NCI-H1092 treated with DMSO at 0.1 percent for 48 hours (cell line): ENCODE measurements at regions not wholly inside any gene's neighbourhood (a gene's known extent, or its start where the extent isn't known, plus 50 kb on each side); places are given as distances from the start of the nearest gene placed in this dataset.
A peak's percentile ranks its signal among the peaks of the same experiment; 100 is the strongest.

Experiments used
- DNase-seq: peaks from one replicate; lab custom pipeline; 2025; lab: John Stamatoyannopoulos, UW

DNA sequence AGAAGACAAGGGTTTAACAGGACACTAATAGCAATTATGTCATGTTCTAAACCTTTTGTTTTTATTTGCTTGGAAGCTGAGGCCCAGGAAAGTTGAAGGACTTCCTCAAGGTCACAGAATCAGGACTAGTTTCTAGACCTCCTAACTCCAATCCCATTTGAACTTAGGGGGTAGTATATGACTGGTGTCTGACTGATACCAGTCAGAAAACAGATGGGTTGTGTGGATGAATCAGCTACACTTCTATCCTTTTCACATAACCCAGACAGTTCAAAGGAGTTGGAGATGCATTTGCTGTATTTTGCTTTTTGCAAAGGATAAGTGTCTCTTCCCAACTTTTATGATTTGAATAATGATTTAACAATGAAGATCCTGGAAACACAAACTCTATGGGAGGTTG lies 322.5 kb downstream of the HLX start:
- DNase-seq, result no peak

DNA sequence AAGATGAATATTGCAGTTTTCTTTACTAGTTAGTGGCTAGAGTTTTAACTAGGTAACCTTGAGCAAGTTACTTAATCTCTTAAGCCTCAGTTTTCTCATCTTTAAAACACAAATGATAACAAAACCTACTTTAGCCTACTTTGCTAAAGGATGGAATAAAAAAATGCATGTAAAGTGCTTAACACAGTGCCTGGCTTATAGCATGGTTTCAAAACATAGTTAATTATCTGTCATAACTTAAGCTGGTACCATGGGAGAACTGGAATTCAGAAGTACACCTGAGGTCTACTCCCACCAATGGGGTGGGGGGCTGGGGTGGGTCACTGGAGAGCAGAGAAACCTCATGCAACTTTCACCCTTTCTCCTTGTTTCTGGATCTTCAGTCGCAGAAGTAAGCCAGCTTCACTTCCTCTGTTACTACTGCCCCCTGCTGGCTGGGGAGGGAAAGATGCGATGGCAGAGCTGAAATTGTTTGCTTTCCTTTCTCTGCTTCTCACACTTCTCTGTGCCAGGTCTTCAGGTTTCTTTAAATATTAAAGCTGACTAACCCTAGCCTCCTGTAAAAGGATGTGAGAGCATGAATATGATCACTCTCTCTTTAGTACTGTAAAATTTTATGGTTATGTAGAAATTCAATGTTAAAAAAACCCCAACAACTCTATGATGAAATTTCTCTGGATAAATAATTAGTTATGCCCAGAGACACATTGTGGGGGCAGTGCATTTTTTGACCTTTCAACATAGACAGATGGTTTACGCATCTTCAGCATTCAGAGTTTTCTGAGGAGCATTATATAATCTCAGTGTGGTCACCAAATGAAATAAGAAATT lies 324.2 kb downstream of the HLX start:
- peak; percentile 65 for DNase-seq

DNA sequence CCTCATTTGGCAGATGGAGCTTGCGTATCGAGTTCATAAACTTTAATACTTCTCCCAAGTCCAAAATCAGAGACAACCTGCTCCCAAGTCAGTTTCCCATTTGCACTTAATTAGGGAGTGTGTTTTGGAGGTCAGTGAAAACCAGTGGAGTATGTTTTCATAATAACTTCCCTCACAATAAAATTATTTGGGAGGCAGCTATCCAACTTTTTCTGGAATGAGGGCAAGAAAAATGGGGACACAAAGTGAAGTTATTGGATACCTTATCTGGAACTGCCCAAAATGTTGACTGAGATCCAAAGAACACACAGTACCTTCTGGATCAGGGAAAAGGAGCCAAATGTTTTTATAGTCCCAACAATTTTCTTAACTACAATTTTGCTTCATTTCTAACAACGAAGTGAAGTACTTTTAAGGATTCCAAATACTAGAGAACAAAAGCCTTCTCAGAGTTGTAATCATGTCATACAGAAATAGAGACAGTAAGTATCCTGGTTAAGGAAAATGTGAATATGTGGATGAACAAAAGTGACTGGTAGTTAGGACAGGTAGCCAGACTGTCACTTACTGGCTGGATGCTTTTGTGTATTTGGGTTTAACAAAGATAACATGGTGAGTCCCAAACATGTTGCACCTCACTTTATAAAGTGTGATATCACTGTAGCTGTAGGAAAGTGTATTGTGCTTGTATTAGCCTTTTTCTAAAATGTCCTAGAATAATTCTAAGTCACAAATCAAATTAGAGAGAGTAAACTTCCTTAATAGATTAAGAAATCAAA lies 325.0 kb downstream of the HLX start:
- DNase-seq, result no peak

DNA sequence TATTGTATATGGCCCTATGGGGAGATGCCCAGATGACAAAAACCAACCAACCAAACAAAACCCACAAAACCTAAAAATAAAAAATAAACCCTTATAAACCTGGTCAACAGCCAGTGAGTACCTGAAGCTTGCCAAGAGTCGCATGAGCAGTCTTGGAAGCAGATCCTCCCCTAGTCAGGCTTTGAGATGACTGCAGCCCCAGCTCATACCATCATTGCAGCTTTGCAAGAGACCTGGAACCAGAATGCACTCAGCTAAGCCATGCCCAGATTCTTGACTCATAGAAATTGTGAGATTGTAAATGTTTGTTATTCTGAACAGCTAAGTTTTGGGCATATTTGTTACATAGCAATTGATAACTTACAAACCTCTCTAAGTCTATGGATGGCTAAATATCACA lies 326.8 kb downstream of the HLX start:
- DNase-seq, result no peak

DNA sequence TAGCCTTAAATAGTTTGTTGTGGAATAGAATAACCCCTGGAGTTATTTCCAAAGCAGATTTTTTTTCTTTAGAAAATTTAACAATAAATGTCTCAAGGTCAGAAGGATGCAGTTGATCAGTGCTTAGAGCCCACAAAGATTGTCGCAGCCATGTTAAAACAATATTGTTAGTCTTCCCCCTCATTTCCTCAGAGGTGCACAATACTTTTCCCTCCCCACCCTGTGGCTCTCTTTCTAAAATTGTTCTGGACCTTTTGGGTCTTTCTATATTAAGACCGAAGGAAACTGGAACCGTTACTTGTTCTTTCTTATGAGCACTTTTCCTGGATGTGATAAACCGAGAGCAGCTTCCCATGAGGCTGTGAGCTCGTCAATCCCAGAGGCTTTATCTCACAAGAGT lies 333.7 kb downstream of the HLX start:
- DNase-seq, result no peak

DNA sequence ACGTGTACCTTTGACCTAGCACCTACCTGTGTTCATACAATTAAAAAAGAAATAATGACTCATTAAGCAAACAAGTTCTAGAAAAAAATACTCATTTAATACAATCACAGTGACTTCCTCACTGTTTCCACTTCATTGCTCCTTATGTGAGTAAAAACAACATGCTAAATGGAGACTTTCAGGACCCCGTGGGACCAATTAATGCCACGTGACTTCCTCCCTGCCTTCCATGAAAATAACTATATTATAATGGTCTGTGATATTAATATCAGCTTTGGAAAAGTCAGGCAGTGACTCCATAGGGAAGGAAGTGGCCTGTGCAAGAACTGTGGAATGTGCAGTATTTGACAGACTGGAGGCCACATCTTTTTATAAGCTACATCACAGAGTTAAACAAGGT lies 337.8 kb downstream of the HLX start:
- no peak for DNase-seq

DNA sequence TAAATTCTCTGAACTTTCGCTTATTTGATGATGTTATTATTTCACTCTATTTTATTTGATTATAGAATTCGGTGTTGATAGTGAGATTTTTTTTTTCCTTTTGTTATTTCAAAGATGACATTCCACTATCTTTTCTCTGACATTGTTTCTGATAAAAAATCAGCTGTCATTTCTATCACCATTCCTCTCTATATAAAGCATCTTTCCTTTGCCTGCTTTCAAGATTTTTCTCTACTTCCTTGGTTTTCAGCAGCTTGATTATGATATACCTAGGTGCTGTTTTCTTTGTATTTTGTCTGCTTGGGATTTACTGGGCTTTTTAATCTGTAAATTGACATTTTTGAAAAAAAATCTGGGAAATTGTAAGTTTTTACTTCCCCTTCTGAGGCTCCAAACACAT lies 344.0 kb downstream of the HLX start:
- DNase-seq, result no peak

DNA sequence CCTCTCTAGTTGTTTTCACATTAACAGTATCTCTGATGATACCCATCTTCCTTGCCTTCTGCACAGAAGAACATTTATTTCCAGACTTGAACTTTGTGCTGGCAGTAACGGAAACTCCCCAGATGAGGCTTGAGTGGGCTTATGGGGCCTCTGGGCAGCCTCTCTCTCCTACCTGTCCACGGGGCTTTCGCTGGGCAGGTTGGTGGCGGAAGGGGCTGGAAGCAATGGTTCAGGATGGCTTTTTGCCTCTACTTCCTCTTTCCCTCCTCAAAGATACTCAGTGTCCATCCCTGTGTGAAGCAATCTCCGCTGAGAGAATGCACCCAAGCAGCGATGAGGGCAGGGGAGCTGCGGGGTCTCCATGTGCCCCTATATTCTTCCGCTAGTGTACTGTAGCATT lies 348.2 kb downstream of the HLX start:
- no peak for DNase-seq

DNA sequence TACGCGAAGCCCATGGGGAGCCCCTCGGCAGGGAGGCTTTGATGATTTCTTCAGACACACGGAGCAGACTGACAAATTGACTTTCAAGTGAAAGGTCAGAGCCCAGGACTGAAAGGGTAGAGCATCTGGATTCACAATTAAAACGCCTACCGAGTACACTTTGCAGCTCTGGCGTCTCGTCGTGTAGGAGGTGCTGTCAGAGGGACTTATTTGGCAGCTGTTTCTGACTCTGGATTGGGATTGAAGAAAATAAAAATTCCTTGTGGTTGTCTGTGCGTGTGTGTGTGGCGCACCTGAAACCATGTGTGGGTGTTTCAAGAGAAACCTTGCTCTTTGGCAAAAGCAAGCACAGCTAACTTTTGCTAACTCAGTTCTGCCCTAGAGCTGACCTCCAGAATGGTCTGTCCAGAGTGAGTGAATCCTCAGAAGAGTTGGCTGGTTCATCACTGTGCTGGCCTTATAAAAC lies 348.7 kb downstream of the HLX start:
- no peak for DNase-seq

DNA sequence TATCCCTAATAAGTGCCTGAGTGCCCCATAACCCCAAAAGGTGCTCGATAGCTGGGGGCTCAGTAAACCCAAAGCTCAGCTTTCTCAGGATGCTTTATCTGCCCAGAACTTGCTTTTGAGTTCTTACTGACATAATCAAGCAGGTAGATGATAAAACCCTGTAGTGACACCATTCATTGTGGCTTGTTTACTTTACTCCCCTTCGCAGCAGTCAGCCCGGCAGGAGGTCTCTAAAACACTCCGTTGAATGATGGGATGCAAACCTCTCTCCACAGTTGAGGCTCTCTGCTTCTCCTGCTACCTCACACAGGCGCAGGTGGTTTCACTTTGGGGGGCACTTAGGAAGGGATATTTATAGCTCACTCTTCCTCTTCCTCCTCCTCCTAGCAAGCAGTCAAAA lies 349.4 kb downstream of the HLX start:
- peak; percentile 73 for DNase-seq

DNA sequence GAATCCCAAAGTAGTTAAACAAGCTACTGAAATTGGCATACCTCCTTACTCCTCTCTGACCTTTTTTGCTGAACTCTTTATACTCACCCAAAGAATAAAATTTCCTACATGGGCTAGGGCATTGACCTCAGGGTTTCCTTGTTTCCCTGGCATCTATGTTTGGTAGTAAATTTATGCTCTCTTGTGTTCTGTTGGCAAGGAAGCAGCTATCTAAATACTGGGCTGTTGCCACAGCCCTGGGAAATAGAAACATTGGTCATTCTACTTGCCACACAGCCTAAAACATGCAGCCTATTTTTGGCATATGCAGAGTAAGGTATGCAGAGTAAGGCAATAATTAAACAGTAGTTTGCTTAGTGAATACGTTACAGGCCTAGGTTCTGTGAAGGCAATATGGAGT lies 351.4 kb downstream of the HLX start:
- peak; percentile 14 for DNase-seq

DNA sequence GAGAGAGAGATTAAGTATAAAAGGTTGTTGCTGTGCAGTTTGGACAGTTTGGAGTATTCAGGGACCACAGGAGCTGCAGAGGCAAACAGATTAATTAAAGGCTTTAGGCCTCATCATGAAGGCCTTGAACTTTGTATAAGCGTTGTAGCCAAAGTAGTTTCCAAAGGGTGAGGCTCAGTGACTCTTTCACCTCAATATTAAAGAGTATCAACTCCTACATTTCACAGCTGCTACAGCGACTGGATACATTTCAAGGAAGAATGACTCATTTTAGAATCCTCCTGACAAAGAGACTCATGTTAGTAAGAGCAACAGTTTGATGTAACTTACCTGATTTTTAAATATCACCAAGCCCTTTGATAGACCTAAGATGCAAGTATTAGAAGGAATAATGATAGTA lies 355.5 kb downstream of the HLX start:
- DNase-seq, result no peak

DNA sequence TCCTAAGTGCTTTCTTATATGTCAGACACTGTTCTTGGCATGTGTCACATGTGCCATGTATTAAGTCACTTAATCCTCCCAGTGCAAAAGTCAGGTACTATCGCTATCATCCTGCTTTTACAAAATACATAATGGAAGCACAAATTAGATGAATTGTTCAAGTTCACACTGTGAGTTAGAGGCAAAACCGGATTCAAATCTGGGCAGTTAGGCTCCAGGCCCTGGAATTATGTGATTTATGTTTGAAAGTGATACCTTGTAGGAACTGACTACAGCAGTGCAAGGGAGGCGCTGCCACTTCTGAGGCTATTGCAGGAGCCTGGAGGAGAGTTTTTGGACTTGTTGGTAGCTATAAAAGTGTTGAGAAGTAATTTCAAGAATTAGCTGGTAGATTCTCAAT lies 358.3 kb downstream of the HLX start:
- DNase-seq, result no peak

DNA sequence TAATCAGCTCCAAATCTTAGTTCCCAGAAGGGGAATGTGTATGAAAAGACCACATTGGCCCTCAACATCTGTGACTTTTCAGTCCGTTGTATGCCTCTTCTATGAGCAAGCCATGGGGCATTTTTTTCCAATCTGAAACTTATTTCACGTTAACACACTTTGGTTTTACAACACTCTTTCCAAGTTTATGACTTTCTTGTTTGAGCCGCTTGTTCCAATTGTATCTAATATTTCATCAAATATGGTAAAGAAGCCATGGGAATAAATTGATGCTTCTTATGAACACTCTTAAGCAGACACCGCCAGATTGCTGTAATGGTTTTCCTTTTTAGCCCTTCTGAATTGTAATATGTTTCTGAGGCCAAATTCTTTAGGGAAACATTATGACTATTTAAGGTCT lies 359.9 kb downstream of the HLX start:
- no peak for DNase-seq

DNA sequence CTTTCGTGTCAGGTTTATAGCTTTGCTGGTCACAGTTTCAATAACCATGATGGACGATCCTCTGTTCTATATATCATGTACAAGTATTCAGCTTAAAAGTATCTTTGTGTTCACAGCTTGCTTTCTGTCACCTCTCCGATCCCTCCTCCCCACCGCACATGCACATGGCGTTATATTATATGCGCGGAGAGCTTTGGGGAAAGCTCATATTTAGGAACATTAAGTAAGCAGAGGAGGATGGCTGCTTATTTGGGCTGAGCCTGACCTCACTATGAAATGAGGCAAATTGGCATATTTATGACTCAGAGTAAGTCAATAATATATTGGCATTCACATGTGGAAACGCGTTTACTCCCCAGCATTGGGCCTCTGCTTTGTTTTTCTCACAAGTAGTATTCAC lies 360.5 kb downstream of the HLX start:
- DNase-seq, result no peak

DNA sequence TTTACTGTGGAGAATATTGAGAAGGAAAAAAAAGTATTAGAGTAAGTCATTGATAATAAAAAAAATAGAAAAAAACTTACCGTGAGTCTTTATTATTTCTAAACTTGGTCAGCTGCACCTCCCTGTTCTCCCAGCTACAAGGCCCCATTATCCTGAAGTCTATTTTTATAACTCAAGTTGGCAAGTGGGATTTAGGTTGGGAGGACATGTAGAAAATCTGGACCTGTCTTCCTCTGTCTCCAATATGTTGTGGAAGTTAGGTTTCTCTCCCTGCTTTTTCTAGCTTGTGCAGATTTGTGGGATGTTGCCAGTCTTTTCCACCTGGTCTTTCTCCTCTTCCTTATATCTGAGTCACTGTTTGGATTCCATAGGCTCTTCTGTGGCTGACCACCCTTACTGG lies 361.4 kb downstream of the HLX start:
- no peak for DNase-seq

DNA sequence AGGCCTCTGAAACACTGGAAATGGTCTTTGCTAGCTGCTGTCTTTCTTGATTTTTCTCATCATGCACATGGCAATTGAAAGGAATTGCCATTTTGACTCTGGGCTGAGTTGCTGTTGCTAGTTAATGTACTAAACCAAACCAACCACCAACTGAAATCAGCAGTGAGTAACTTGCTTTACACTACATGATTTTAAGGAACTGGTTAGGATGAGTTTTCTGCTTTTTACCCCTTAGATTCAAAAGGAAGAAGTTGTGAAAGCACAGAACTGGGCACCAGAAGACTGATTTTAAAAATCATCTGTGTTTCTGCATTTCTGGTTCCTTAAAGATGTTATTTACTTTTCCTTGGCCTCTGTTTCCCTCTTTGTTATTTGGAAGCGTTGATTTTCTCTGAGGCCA lies 361.9 kb downstream of the HLX start:
- no peak for DNase-seq

DNA sequence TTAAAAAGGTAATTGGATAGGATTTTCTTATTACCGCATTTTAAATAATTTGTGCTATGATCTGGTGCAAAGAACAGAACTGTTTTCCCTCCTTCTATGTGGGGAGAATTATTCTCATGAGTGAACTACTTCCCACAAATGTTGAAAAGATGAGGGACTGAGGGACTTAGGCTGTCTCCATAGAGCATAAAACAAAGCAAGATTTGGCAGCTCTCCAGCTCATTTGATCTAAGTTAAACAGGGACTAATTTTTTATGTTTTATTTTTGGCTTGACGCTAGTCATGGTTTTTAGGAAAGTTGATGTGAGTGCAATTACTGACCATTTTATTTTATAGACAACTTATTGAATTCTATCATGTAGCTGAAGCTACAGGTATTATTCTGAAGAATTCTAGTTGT lies 362.3 kb downstream of the HLX start:
- no peak for DNase-seq

DNA sequence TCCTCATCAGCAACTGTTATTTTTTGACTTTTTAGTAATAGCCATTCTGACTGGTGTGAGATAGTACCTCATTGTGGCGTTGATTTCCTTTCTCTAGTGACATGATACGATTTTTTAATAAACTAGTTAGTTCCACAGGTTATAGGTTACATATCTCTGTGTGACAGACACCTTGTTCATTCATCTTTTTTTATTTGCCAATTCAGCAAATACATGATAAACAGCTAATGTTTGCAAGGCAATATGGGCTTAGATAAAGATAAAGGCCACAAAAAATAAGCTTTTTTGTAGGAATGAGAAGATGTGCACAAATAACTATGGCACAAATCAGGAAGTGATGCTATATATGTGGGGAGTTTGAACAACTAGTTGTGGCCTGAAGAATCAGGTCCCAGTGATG lies 366.8 kb downstream of the HLX start:
- no peak for DNase-seq

DNA sequence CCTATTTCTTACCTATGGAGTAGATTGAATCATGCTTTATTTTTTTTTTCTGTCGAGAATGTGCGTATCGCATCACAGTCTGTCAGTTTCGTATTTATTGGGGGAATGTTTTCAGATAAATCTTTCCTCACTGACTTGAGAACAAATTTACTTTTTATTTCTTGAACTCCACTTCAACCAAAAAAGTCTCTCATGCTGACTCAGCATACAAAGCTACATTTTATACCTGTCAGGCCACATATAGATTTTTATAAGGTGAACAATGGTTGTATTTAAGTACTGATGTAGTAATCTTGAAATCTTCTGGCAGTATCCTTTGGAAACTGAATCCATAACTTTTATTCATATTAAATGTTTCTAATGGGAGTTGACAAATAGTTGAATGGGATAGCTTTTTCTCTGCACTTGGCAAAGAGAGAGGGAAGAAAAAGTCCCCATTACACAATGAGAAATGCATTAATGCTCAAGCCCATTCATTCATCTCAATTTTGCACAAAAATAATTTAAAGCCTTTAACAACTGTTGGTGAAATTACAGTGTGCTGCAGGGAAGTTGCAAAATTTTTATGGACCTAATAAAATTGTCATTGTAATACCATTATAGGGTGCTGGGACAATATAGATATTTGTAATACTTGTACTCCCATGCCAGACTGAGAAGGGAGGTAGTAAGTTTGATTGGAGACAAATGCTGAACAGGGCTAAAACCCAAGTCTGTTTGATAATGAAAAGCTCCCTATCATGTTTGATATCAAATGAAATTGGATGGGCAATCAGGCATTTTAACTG lies 367.6 kb downstream of the HLX start:
- no peak for DNase-seq

DNA sequence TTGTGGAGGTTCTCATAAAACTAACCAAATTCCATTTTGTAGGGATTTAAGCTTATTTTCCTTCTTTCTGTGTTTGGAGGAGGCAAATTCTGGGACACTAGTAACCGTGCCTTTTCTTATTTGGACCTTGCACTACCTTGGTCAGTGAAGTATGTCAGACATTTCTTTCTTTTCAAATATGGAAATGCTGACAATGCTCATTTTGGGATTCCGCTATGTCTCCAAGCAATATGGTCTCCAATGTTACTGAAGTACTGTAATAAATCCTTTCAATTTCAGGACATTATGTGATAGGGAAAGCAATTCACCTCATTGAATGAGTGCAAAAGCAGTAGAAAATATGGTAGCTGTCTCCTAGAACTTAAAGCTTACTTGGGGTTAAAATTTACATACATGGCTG lies 372.3 kb downstream of the HLX start:
- no peak for DNase-seq

DNA sequence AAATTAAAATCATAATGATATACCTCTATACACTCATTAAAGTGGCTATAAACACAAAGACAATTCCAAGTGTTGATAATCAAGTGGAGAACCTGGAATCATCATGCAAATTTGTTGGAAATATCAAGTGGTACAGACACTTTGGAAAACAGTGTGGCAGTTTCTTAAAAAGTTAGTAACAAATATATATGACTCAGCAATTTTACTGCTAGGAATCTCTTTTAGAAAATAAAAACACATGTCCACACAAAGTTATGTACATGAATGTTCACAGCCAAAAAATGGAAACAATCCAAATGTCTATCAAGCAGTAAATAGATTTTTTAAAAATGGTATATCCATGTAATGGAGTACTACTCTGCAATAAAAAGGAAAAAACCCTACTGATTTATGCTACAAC lies 375.6 kb downstream of the HLX start:
- DNase-seq, result no peak

DNA sequence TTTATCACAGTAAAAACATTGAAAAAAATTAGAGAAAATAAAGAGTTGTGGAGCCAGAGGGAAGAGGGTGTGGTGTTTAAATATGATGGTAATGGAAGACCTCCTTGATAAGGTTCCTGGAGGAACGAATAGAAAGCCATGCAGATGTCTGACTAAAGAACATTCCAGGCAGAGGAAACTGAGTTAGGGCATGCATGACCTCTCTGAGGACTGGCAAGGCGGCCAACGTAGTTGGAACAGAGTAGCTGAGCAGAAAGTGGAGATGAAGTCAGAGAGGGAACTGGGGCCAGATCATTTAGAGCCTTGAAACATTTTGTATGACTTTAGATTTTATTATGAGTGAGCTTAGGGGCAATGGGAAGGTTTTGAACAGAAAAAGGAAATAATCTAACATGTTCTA lies 377.5 kb downstream of the HLX start:
- no peak for DNase-seq
